Heart right ventricle (tissue), 16 donors: ENCODE measurements at regions not wholly inside any gene's neighbourhood (a gene's known extent, or its start where the extent isn't known, plus 50 kb on each side); places are given as distances from the start of the nearest gene placed in this dataset.

Source experiments
- ATAC-seq, 8 donors: fragments of 200-7000 bp; cut with Tn5 transposase; one replicate each; pipeline ENCODE4 v1.9.1; 2020; ENCODE audit warnings: mild to moderate bottlenecking in 8 of 8, moderate library complexity in 8 of 8, moderate number of reproducible peaks in 1 of 8
- DNase-seq, 2 donors: peaks; one replicate each; pipeline ENCODE4 v3.0.0-alpha.2; 2020
- H3K27ac ChIP-seq, 10 donors: fragments of 200-600 bp; sonication (generic) in 2 of 10; one replicate each; pipeline versions ENCODE4 v1.5.0 to v1.8.0; 2020 to 2022; ENCODE audit warnings: mild to moderate bottlenecking in 3 of 10
- H3K27me3 ChIP-seq, 7 donors: fragments of 200-600 bp; one replicate each; pipeline ENCODE4 v1.8.0; 2021 to 2022; ENCODE audit warnings: mild to moderate bottlenecking in 2 of 7
- H3K36me3 ChIP-seq, 9 donors: fragments of 200-600 bp; sonication (generic) in 1 of 9; one replicate each; pipeline versions ENCODE4 v1.5.0 to v1.8.0; 2020 to 2022; ENCODE audit warnings: mild to moderate bottlenecking in 2 of 9
- H3K4me1 ChIP-seq, 9 donors: fragments of 200-600 bp; sonication (generic) in 1 of 9; one replicate each; pipeline versions ENCODE4 v1.5.0 to v1.8.0; 2020 to 2022; ENCODE audit warnings: mild to moderate bottlenecking in 4 of 9
- H3K4me3 ChIP-seq, 10 donors: fragments of 200-600 bp; sonication (generic) in 2 of 10; one replicate each; pipeline versions ENCODE4 v1.5.0 to v1.8.0; 2020 to 2022; ENCODE audit warnings: mild to moderate bottlenecking in 7 of 10, moderate library complexity in 2 of 10
- H3K9me3 ChIP-seq, 11 donors: fragments of 200-600 bp in 10 of 11; sonication (generic) in 2 of 11; one replicate each; pipeline versions ENCODE4 v1.5.0 to v1.8.0; 2013 to 2022; ENCODE audit warnings: mild to moderate bottlenecking in 2 of 11, control low read depth in 1 of 11, moderate library complexity in 1 of 11
- CTCF ChIP-seq, 9 donors: fragments of 200-600 bp; sonication (generic) in 2 of 9; IDR thresholded peaks; one replicate each; pipeline versions ENCODE4 v1.5.0 to v1.8.0; 2021 to 2022; ENCODE audit warnings: antibody characterized with exemption in 9 of 9, mild to moderate bottlenecking in 5 of 9, moderate library complexity in 1 of 9
- WGBS, 2 donors: extraction: QIAGEN DNeasy Blood & Tissue Kit; methylation state at CpG; one replicate each; pipeline ENCODE4 v1.1.7; 2013; ENCODE audit warnings: inconsistent platforms in 1 of 2; 5-methylcytosine and 5-hydroxymethylcytosine counted together
- intact Hi-C, 10 donors: fragments of 100-400 bp; cut with DNase I; formaldehyde crosslinking; loops; one replicate each; pipeline versions ENCODE4 v1.11.1 to v1.14.2; 2022
- donor health status: Arrhythmogenic right ventricular cardiomyopathy.
- donor health status: ischemic (EF 13 %, LVEDD 7.1; RV severe dilation, severe dysfunction).
- donor health status: healthy with polysubstance abuse.
- donor health status: DM: no; HTN: yes; CAD: no.
- donor health status: DM: no; HTN: no; CAD: no.
- donor health status: ischemic (EF 25% LVEDD 6.9; RV normal size, moderate dysfunction).
- donor health status: ischemic (EF 25% LVEDD 5.7; RV mildly dilated, moderate dysfunction).
- donor health status: healthy.
- donor health status: DM: yes; HTN: yes; CAD: no.
- donor health status: Ischemic cardiomyopathy.
- donor health status: ischemic (EF 35%, LVEDD 5.7; RV mildly dilated, moderate dysfunction).
- donor health status: nonischemic (EF 11% LVEDD 7.7; RV severe dilation, severe dysfunction).
- donor health status: DM: yes; HTN: yes; CAD: no.
- donor health status: PGD.
- donor health status: ischemic (EF 29% LVEDD 5.4; RV normal size, mild dysfunction).
- donor health status: nonischemic (EF 23%, LVEDD 6.1; RV moderate dilation, normal function).

- Histone ChIP-seq H3K4me1 (no peaks in the 10 kb centered on the region), H3K9me3 (peaks cover 0 to 4% (median 0%) of the 10 kb centered on the region in 11 donors), H3K4me3 (no peak overlapping the region), H3K27me3 (peaks cover 0 to 99% (median 50%) of the 10 kb centered on the region in 7 donors), H3K27ac (no peak overlapping the region), H3K36me3 (no peaks in the 10 kb centered on the region)
- ATAC-seq, result no peak
- TF ChIP-seq CTCF (IDR thresholded peaks at IDR 0.05), result no peak
- 42 to 68% methylated on average over 3 of the region's 3 CpGs for WGBS, 2 donors
- intact Hi-C loops, result no loop called here
- DNase-seq, result no peak
Observed at GRCh38 chr1:177517546-177517945, 346.8 kb downstream of the BRINP2 start.

GRCh38 chr1:177514207-177514606, 343.4 kb downstream of the BRINP2 start:
- Histone ChIP-seq H3K4me3 (no peak overlapping the region), H3K27ac (no peak overlapping the region), H3K27me3 (peaks cover 0 to 76% (median 34%) of the 10 kb centered on the region in 7 donors), H3K9me3 (peaks cover 0 to 5% (median 0%) of the 10 kb centered on the region in 11 donors), H3K36me3 (no peaks in the 10 kb centered on the region), H3K4me1 (no peaks in the 10 kb centered on the region)
- no peak for DNase-seq
- ATAC-seq, result no peak
- intact Hi-C loops, result no loop called here
- TF ChIP-seq CTCF (IDR thresholded peaks at IDR 0.05), result no peak

- Histone ChIP-seq H3K4me3 (no peak overlapping the region), H3K9me3 (peaks cover 0 to 13% (median 5%) of the 10 kb centered on the region in 11 donors), H3K4me1 (no peaks in the 10 kb centered on the region), H3K27ac (no peak overlapping the region), H3K36me3 (no peaks in the 10 kb centered on the region), H3K27me3 (peaks cover 0 to 54% (median 21%) of the 10 kb centered on the region in 7 donors)
- intact Hi-C loops, result no loop called here
- no peak for ATAC-seq
- no peak for DNase-seq
- WGBS, 2 donors, result 71 to 74% methylated on average over 5 of the region's 5 CpGs
- TF ChIP-seq CTCF (IDR thresholded peaks at IDR 0.05), result no peak
Observed at GRCh38 chr1:177511036-177511435, 340.3 kb downstream of the BRINP2 start.

DNA sequence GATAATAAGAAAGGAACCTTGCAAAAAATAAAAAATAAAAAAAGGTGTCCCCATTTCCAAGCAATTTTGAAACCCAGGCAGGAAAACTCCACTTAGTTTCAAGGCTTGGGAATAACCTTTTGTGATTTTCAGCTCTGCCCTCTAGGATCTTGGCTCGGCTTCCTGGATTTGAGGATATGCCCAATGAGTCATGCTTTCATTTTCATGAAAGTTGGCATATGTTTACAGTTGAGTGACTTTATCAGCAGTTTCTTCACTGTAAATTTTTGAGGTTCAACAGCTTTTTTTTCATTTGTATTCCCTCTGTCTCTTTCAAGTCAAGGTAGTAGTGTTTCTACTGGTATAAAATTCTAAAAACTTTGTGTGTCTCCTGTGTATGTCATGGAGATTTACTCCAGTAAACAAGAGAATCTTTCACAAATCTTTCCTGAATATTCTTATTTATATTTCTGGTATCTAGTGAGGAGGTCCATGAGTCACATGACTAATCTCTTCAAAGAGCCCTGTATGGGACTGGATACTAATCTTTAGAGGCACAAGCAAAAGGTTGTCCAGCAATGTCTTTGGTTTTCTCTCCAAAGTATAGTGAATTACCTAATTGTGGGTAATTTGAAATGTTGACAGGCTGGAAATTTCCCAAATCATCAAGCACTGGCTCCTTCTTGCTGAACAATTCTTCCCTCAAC, 335.3 kb downstream of the BRINP2 start:
- no peak overlapping the region for H3K27ac ChIP-seq
- 69 to 84% methylated on average over 1 of the region's 1 CpG for WGBS, 2 donors
- H3K9me3 ChIP-seq, result peaks cover 0 to 39% (median 11%) of the 10 kb centered on the region in 11 donors
- H3K36me3 ChIP-seq, result no peaks in the 10 kb centered on the region
- no peaks in the 10 kb centered on the region for H3K4me1 ChIP-seq
- intact Hi-C loops, result no loop called here
- peaks cover 0 to 13% (median 0%) of the 10 kb centered on the region in 7 donors for H3K27me3 ChIP-seq
- no peak overlapping the region for H3K4me3 ChIP-seq
- DNase-seq (no peak), ATAC-seq (no peak)
- no peak for TF ChIP-seq CTCF (IDR thresholded peaks at IDR 0.05)
